H1 (cell line): ENCODE measurements at regions not wholly inside any gene's neighbourhood (a gene's known extent, or its start where the extent isn't known, plus 50 kb on each side); places are given as distances from the start of the nearest gene placed in this dataset.

Source experiments
- CTCF ChIA-PET: fragments of 300-600 bp; sonication (Branson Sonifier 250); formaldehyde crosslinking; loops from one replicate; lab custom pipeline; 2021; ENCODE audit not compliant: partially characterized antibody; lab: Charles Lee
- POLR2A ChIA-PET: fragments of 300-600 bp; sonication (Branson Sonifier 250); formaldehyde crosslinking; loops from one replicate; lab custom pipeline; 2021; ENCODE audit warnings: inconsistent platforms; ENCODE audit not compliant: partially characterized antibody; lab: Charles Lee
- DNase-seq, 2 experiments: peaks; one replicate each; pipeline versions ENCODE4 v3.0.0 to v3.0.0-alpha.2; 2010 to 2022; ENCODE audit warnings: low spot score in 2 of 2, low read depth in 1 of 2, mixed read lengths in 1 of 2
- FAIRE-seq: peaks from 2 replicates; lab custom pipeline; 2011; peaks lifted over from hg19 to GRCh38; lab: Jason Lieb, UNC
- H2AFZ ChIP-seq: 2 replicates; pipeline ENCODE4 v1.8.1; 2012; ENCODE audit warnings: low read length, inconsistent platforms
- H2AK5ac ChIP-seq: 2 replicates; pipeline ENCODE4 v1.6.1; 2013; ENCODE audit warnings: low read depth, low read length
- H2BK120ac ChIP-seq: replicated peaks from 2 replicates; pipeline ENCODE3; 2013; ENCODE audit warnings: low read depth, low read length, inconsistent platforms
- H2BK12ac ChIP-seq: 2 replicates; pipeline ENCODE4 v1.6.1; 2013; ENCODE audit warnings: low read depth, low read length
- H2BK15ac ChIP-seq: 2 replicates; pipeline ENCODE4 v1.6.1; 2013; ENCODE audit warnings: low read length
- H2BK20ac ChIP-seq: 2 replicates; pipeline ENCODE4 v1.6.1; 2013; ENCODE audit warnings: low read length
- H2BK5ac ChIP-seq: 2 replicates; pipeline ENCODE4 v1.6.1; 2013; ENCODE audit warnings: low read depth, low read length
- H3K14ac ChIP-seq: 2 replicates; pipeline ENCODE4 v1.6.1; 2013; ENCODE audit warnings: inconsistent platforms; ENCODE audit not compliant: insufficient read length
- H3K18ac ChIP-seq: 2 replicates; pipeline ENCODE4 v1.6.1; 2013; ENCODE audit warnings: low read length; ENCODE audit errors: extremely low read depth
- H3K23ac ChIP-seq: 2 replicates; pipeline ENCODE4 v1.6.1; 2013; ENCODE audit warnings: inconsistent platforms; ENCODE audit not compliant: insufficient read length
- H3K23me2 ChIP-seq: 2 replicates; pipeline ENCODE4 v1.6.1; 2013; ENCODE audit warnings: low read depth, low read length
- H3K27ac ChIP-seq: 2 replicates; pipeline ENCODE4 v1.6.1; 2011; ENCODE audit warnings: low read depth, low read length, inconsistent platforms
- H3K27me3 ChIP-seq, 4 experiments: replicated peaks in 1 of 4; 1 replicate in 1 of 4; 2 replicates in 3 of 4; pipeline versions ENCODE4 v1.6.1 to v1.8.1; 2011 to 2013; ENCODE audit warnings: low read length in 3 of 4, mild to moderate bottlenecking in 3 of 4, inconsistent platforms in 2 of 4, mixed read lengths in 2 of 4, moderate library complexity in 1 of 4; ENCODE audit not compliant: control insufficient read depth in 3 of 4, insufficient read depth in 3 of 4; ENCODE audit errors: extremely low read depth in 1 of 4
- H3K36me3 ChIP-seq, 4 experiments: 2 replicates each; pipeline versions ENCODE4 v1.6.1 to v1.8.1; 2011 to 2013; ENCODE audit warnings: mild to moderate bottlenecking in 4 of 4, low read length in 3 of 4, moderate library complexity in 2 of 4, control low read depth in 1 of 4, inconsistent platforms in 1 of 4; ENCODE audit not compliant: insufficient read depth in 4 of 4, control insufficient read depth in 2 of 4
- H3K4ac ChIP-seq: replicated peaks from 2 replicates; pipeline ENCODE3; 2013; ENCODE audit warnings: low read length, low read depth, mixed read lengths, inconsistent platforms; ENCODE audit not compliant: insufficient read length
- H3K4me1 ChIP-seq, 4 experiments: replicated peaks in 1 of 4; 1 replicate in 1 of 4; 2 replicates in 3 of 4; pipeline versions ENCODE4 v1.6.1 to v1.8.1; 2011 to 2013; ENCODE audit warnings: low read length in 3 of 4, inconsistent platforms in 2 of 4, mixed read lengths in 1 of 4; ENCODE audit not compliant: insufficient read depth in 4 of 4, control insufficient read depth in 3 of 4
- H3K4me2 ChIP-seq, 2 experiments: 2 replicates each; pipeline versions ENCODE4 v1.6.1 to v1.8.1; 2011 to 2013; ENCODE audit warnings: low read depth in 2 of 2, low read length in 2 of 2, control low read depth in 1 of 2, inconsistent platforms in 1 of 2, mild to moderate bottlenecking in 1 of 2; ENCODE audit not compliant: insufficient read depth in 1 of 2
- H3K4me3 ChIP-seq, 4 experiments: fragments of 200-600, 300-600 bp in 1 of 4; sonication (generic), shearing (Covaris generic), sonication (Bioruptor Twin) in 1 of 4; 2 replicates each; pipeline versions ENCODE4 v1.5.1 to v1.8.1; 2011 to 2016; ENCODE audit warnings: low read length in 4 of 4, low read depth in 3 of 4, control low read depth in 2 of 4, inconsistent platforms in 2 of 4, mild to moderate bottlenecking in 2 of 4, mixed read lengths in 1 of 4, moderate library complexity in 1 of 4; ENCODE audit not compliant: insufficient read depth in 2 of 4; ENCODE audit errors: extremely low read depth in 1 of 4
- H3K56ac ChIP-seq: replicated peaks from 2 replicates; pipeline ENCODE3; 2013; ENCODE audit warnings: low read depth, mild to moderate bottlenecking, mixed read lengths, low read length, inconsistent platforms; ENCODE audit not compliant: insufficient read length
- H3K79me1 ChIP-seq: 2 replicates; pipeline ENCODE4 v1.6.1; 2013; ENCODE audit warnings: low read depth, low read length, control low read depth
- H3K79me2 ChIP-seq, 2 experiments: 2 replicates each; pipeline versions ENCODE4 v1.6.1 to v1.8.1; 2012 to 2013; ENCODE audit warnings: low read length in 2 of 2, mild to moderate bottlenecking in 2 of 2, inconsistent platforms in 1 of 2; ENCODE audit not compliant: insufficient read depth in 2 of 2, control insufficient read depth in 1 of 2
- H3K9ac ChIP-seq, 4 experiments: replicated peaks in 1 of 4; 1 replicate in 1 of 4; 2 replicates in 3 of 4; pipeline versions ENCODE4 v1.6.1 to v1.8.1; 2011 to 2013; ENCODE audit warnings: low read depth in 3 of 4, low read length in 3 of 4, control low read depth in 2 of 4, mild to moderate bottlenecking in 2 of 4, moderate library complexity in 2 of 4, inconsistent platforms in 1 of 4; ENCODE audit errors: extremely low read depth in 1 of 4
- H3K9me3 ChIP-seq, 2 experiments: 2 replicates each; pipeline versions ENCODE4 v1.6.1 to v1.8.1; 2012 to 2013; ENCODE audit warnings: mild to moderate bottlenecking in 2 of 2, moderate library complexity in 2 of 2, control low read depth in 1 of 2, inconsistent platforms in 1 of 2, low read depth in 1 of 2, low read length in 1 of 2, mixed read lengths in 1 of 2; ENCODE audit not compliant: insufficient read depth in 2 of 2
- H4K20me1 ChIP-seq, 2 experiments: replicated peaks in 1 of 2; 2 replicates each; pipeline versions ENCODE3 to v1.8.1; 2011 to 2013; ENCODE audit warnings: inconsistent platforms in 2 of 2, low read length in 2 of 2, mild to moderate bottlenecking in 1 of 2; ENCODE audit not compliant: insufficient read depth in 2 of 2, control insufficient read depth in 1 of 2
- H4K5ac ChIP-seq: 2 replicates; pipeline ENCODE4 v1.6.1; 2013; ENCODE audit warnings: low read length, low read depth, mixed read lengths, inconsistent platforms; ENCODE audit not compliant: insufficient read length
- H4K8ac ChIP-seq: 2 replicates; pipeline ENCODE4 v1.8.0; 2013; ENCODE audit warnings: mild to moderate bottlenecking, moderate library complexity, low read length, inconsistent platforms; ENCODE audit not compliant: insufficient read depth; ENCODE audit errors: extremely low read depth
- H4K91ac ChIP-seq: replicated peaks from 2 replicates; pipeline ENCODE3; 2013; ENCODE audit warnings: low read length, mixed read lengths, inconsistent platforms; ENCODE audit not compliant: insufficient read length
- CHD7 ChIP-seq: fragments of 300-600 bp; sonication (generic); IDR thresholded peaks from 2 replicates; pipeline ENCODE4 v1.7.1; 2012; ENCODE audit warnings: low read length, moderate library complexity, mild to moderate bottlenecking, inconsistent platforms; ENCODE audit not compliant: insufficient replicate concordance
- WGBS, 2 experiments: shearing (Covaris generic) in 1 of 2; methylation state at CpG; one replicate each; pipeline versions ENCODE4 v1.1.6 to v1.1.7; 2013 to 2015; ENCODE audit warnings: low lambda C conversion rate in 2 of 2, mixed read lengths in 2 of 2, inconsistent platforms in 1 of 2, low coverage in 1 of 2, missing lambda C conversion rate in 1 of 2; ENCODE audit not compliant: insufficient replicate concordance in 2 of 2, insufficient coverage in 1 of 2, insufficient read length in 1 of 2; ENCODE audit errors: extremely low coverage in 1 of 2, missing lambda C conversion rate in 1 of 2; 5-methylcytosine and 5-hydroxymethylcytosine counted together

GRCh38 chr4:107363125-107363524, 327.0 kb upstream of the DKK2 start:
- H3K14ac ChIP-seq: no peak overlapping the region
- H2BK12ac ChIP-seq: no peak overlapping the region
- no peak overlapping the region for H3K4me2 ChIP-seq
- no peak overlapping the region for H3K4me3 ChIP-seq
- DNase-seq (no peak), FAIRE-seq (no peak)
- H2AK5ac ChIP-seq: no peak overlapping the region
- no peak overlapping the region for H2AFZ ChIP-seq
- H4K91ac ChIP-seq: no peak overlapping the region
- no peak overlapping the region for H3K9ac ChIP-seq
- no peaks in the 10 kb centered on the region for H3K27me3 ChIP-seq
- no peak overlapping the region for H2BK20ac ChIP-seq
- ChIA-PET CTCF (no interaction called here), POLR2A (no interaction called here)
- H4K5ac ChIP-seq: no peak overlapping the region
- H4K20me1 ChIP-seq: no peaks in the 10 kb centered on the region
- H3K36me3 ChIP-seq: no peaks in the 10 kb centered on the region
- no peak overlapping the region for H3K23ac ChIP-seq
- WGBS, 2 experiments: 85% methylated on average over 2 of the region's 2 CpGs; no CpG with 5 or more reads in 1 of the 2 experiments
- H3K18ac ChIP-seq: no peak overlapping the region
- peaks cover 0 to 5% (median 1%) of the 10 kb centered on the region in 4 experiments; a peak in 3 of 7 replicates for H3K4me1 ChIP-seq
- no peak overlapping the region for H3K27ac ChIP-seq
- no peaks in the 10 kb centered on the region for H3K9me3 ChIP-seq
- no peak overlapping the region for H2BK5ac ChIP-seq
- no peaks in the 10 kb centered on the region for H3K79me1 ChIP-seq
- H2BK120ac ChIP-seq: no peak overlapping the region
- H3K4ac ChIP-seq: no peak overlapping the region
- no peak overlapping the region for H4K8ac ChIP-seq
- no peak overlapping the region for H3K56ac ChIP-seq
- no peaks in the 10 kb centered on the region for H3K79me2 ChIP-seq
- H2BK15ac ChIP-seq: no peak overlapping the region
- no peaks in the 10 kb centered on the region for H3K23me2 ChIP-seq
- no peak for TF ChIP-seq CHD7
